IPS DF 6.9 (cell line): ENCODE measurements at regions not wholly inside any gene's neighbourhood (a gene's known extent, or its start where the extent isn't known, plus 50 kb on each side); places are given as distances from the start of the nearest gene placed in this dataset.

Experiments used
- DNase-seq: peaks from one replicate; pipeline ENCODE4 v3.0.0-alpha.2; 2013; ENCODE audit warnings: low read depth, low spot score
- H3K27ac ChIP-seq: one replicate; pipeline ENCODE4 v1.5.1; 2013; ENCODE audit warnings: low read length, control low read depth
- H3K27me3 ChIP-seq: 2 replicates; pipeline ENCODE4 v1.6.1; 2013; ENCODE audit warnings: mild to moderate bottlenecking, low read length; ENCODE audit not compliant: control insufficient read depth, insufficient read depth
- H3K36me3 ChIP-seq: 2 replicates; pipeline ENCODE4 v1.6.1; 2013; ENCODE audit warnings: low read length; ENCODE audit not compliant: control insufficient read depth, insufficient read depth
- H3K4me1 ChIP-seq: 2 replicates; pipeline ENCODE4 v1.6.1; 2013; ENCODE audit warnings: low read length; ENCODE audit not compliant: control insufficient read depth, insufficient read depth
- H3K4me3 ChIP-seq: 2 replicates; pipeline ENCODE4 v1.5.1; 2013; ENCODE audit warnings: mild to moderate bottlenecking, low read length
- H3K9me3 ChIP-seq: 2 replicates; pipeline ENCODE4 v1.6.1; 2013; ENCODE audit warnings: low read length, inconsistent platforms; ENCODE audit not compliant: control insufficient read depth, insufficient read depth
- WGBS: extraction: QIAGEN DNeasy Blood & Tissue Kit; methylation state at CpG from one replicate; pipeline ENCODE4 v1.1.7; 2013; ENCODE audit warnings: mixed read lengths, missing lambda C conversion rate; ENCODE audit not compliant: insufficient read length, insufficient coverage; 5-methylcytosine and 5-hydroxymethylcytosine counted together

DNA sequence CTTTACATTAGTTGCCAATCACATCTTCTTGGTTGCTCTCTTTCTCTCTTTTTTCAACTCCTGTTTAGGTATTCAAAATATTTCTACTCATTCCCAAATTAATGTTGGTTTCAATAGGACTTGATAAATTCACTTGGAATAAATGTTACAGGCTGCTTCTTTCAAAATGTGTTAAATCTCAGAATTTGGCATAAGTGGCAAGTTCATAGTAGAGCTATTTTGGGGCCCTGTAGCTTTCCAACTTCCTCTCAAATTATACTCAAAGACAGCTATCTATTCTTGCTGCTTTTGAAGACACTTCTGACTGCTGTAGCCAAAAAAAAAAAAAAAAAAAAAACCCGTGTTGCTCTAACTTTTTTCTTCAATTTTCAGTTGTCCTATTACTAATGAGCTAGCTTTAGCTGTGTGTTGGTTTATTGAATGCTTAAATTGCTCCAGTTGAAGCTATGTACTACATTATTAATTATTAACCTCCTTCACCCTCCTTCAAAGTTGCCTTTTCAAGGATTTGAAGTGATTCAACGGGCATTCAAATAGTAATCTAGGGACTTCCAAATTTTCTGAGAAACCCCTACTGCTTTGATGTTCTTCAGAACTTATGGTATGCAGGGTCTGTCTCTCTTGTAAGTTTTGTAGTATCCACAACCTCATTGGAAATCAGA is 554.6 kb upstream of the FLRT2 start:
- WGBS, result no CpG with 5 or more reads among the region's 2 CpGs
- no peak for DNase-seq
- no peaks in the 10 kb centered on the region for H3K27me3 ChIP-seq
- H3K9me3 ChIP-seq, result no peaks in the 10 kb centered on the region
- no peak overlapping the region for H3K27ac ChIP-seq
- H3K4me3 ChIP-seq, result no peak overlapping the region
- no peaks in the 10 kb centered on the region for H3K36me3 ChIP-seq
- H3K4me1 ChIP-seq, result no peaks in the 10 kb centered on the region

GRCh38 chr14:84976805-84977204 is 553.1 kb upstream of the FLRT2 start:
- WGBS, result no CpG with 5 or more reads among the region's 2 CpGs
- Histone ChIP-seq H3K4me3 (no peak overlapping the region), H3K4me1 (no peaks in the 10 kb centered on the region), H3K27ac (no peak overlapping the region), H3K9me3 (no peaks in the 10 kb centered on the region), H3K27me3 (no peaks in the 10 kb centered on the region), H3K36me3 (no peaks in the 10 kb centered on the region)
- DNase-seq, result no peak

GRCh38 chr14:84987042-84987441 is 542.9 kb upstream of the FLRT2 start:
- H3K4me1 ChIP-seq, result no peaks in the 10 kb centered on the region
- WGBS, result no CpG with 5 or more reads among the region's 1 CpG
- H3K27me3 ChIP-seq, result no peaks in the 10 kb centered on the region
- no peak for DNase-seq
- no peak overlapping the region for H3K4me3 ChIP-seq
- no peaks in the 10 kb centered on the region for H3K36me3 ChIP-seq
- no peaks in the 10 kb centered on the region for H3K9me3 ChIP-seq
- no peak overlapping the region for H3K27ac ChIP-seq

GRCh38 chr14:84988357-84988756 is 541.6 kb upstream of the FLRT2 start:
- Histone ChIP-seq H3K4me3 (no peak overlapping the region), H3K27me3 (no peaks in the 10 kb centered on the region), H3K36me3 (no peaks in the 10 kb centered on the region), H3K4me1 (no peaks in the 10 kb centered on the region), H3K9me3 (no peaks in the 10 kb centered on the region), H3K27ac (no peak overlapping the region)
- no CpG with 5 or more reads among the region's 5 CpGs for WGBS
- DNase-seq, result no peak

DNA sequence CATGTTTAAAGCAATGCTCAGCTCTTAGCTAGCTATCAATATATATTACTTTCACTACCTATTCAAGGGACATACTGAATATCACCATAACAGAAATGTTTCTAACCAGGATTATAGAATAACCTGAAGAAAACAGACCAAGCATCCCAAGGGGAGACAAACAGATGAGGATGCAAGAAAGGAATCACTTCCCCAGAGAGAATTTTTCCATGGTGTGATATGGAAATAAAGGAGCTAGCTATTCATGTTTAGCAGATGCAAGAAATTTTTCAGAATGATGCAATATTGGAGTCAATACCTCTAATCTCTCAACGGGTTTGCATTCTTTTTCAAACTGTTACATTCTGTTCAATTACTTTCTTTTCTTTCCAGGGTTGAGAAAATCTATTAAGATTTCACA is 538.9 kb upstream of the FLRT2 start:
- no peak overlapping the region for H3K27ac ChIP-seq
- DNase-seq, result no peak
- H3K4me3 ChIP-seq, result no peak overlapping the region
- no peaks in the 10 kb centered on the region for H3K9me3 ChIP-seq
- H3K27me3 ChIP-seq, result no peaks in the 10 kb centered on the region
- no peaks in the 10 kb centered on the region for H3K4me1 ChIP-seq
- WGBS, result no CpG with 5 or more reads among the region's 1 CpG
- no peaks in the 10 kb centered on the region for H3K36me3 ChIP-seq

GRCh38 chr14:84998216-84998615 is 531.7 kb upstream of the FLRT2 start:
- H3K9me3 ChIP-seq, result no peaks in the 10 kb centered on the region
- H3K4me3 ChIP-seq, result no peak overlapping the region
- H3K27me3 ChIP-seq, result no peaks in the 10 kb centered on the region
- no peak overlapping the region for H3K27ac ChIP-seq
- no peaks in the 10 kb centered on the region for H3K36me3 ChIP-seq
- DNase-seq, result no peak
- H3K4me1 ChIP-seq, result no peaks in the 10 kb centered on the region

DNA sequence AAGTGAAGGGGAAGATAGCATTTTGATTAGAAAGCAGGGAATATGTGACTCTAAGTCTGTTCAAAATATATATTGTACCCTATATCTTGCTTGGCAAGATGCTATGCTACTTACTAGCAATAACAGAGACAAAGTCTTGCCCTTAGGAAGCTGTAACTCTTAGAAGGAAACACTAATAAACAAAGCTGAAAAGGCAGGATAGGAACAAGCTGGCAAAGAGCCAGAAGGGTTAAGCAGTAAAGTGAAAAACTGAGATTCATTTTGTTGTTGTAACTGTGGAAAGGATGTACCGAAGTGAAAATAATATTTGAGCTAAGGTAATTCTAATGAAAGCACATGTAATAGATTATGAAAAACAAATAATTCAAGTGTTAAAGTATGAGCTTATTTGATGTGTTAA is 527.1 kb upstream of the FLRT2 start:
- H3K27ac ChIP-seq, result no peak overlapping the region
- no peak overlapping the region for H3K4me3 ChIP-seq
- no peaks in the 10 kb centered on the region for H3K9me3 ChIP-seq
- no peaks in the 10 kb centered on the region for H3K27me3 ChIP-seq
- no peaks in the 10 kb centered on the region for H3K36me3 ChIP-seq
- WGBS, result no CpG with 5 or more reads among the region's 1 CpG
- no peak for DNase-seq
- no peaks in the 10 kb centered on the region for H3K4me1 ChIP-seq

DNA sequence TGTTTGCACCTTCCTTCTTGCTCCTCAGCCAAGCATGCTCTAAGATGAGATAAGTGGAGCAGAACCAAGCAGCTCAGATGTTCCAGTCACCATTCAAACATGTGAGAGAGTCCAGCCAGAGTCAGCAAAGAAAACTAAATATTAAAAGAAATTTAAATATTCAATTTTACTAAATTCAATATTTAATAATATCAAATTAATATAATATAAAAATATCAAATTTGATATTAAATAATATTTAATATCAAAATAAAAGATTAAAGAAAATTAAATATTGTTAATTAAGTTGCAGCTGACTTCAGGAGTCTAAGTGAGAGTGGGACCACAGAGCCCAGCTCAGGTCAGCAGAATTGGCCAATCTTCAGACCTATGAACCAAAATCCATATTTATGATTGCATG is 526.1 kb upstream of the FLRT2 start:
- DNase-seq, result no peak
- Histone ChIP-seq H3K27me3 (no peaks in the 10 kb centered on the region), H3K36me3 (no peaks in the 10 kb centered on the region), H3K4me1 (no peaks in the 10 kb centered on the region), H3K9me3 (no peaks in the 10 kb centered on the region), H3K4me3 (no peak overlapping the region), H3K27ac (no peak overlapping the region)

- H3K36me3 ChIP-seq, result no peaks in the 10 kb centered on the region
- no peak overlapping the region for H3K27ac ChIP-seq
- WGBS, result no CpG with 5 or more reads among the region's 7 CpGs
- no peaks in the 10 kb centered on the region for H3K9me3 ChIP-seq
- H3K4me3 ChIP-seq, result no peak overlapping the region
- no peak for DNase-seq
- H3K27me3 ChIP-seq, result no peaks in the 10 kb centered on the region
- no peaks in the 10 kb centered on the region for H3K4me1 ChIP-seq
Measured at GRCh38 chr14:85009506-85009905, 520.4 kb upstream of the FLRT2 start.

GRCh38 chr14:85010186-85010585 is 519.8 kb upstream of the FLRT2 start:
- H3K4me1 ChIP-seq, result no peaks in the 10 kb centered on the region
- H3K4me3 ChIP-seq, result no peak overlapping the region
- H3K27me3 ChIP-seq, result no peaks in the 10 kb centered on the region
- H3K27ac ChIP-seq, result no peak overlapping the region
- no CpG with 5 or more reads among the region's 1 CpG for WGBS
- H3K9me3 ChIP-seq, result no peaks in the 10 kb centered on the region
- no peaks in the 10 kb centered on the region for H3K36me3 ChIP-seq
- no peak for DNase-seq

- no peaks in the 10 kb centered on the region for H3K27me3 ChIP-seq
- no CpG with 5 or more reads among the region's 1 CpG for WGBS
Measured at GRCh38 chr14:85016496-85016895, 513.4 kb upstream of the FLRT2 start.

More at GRCh38 chr14:85016496-85016895, 513.4 kb upstream of the FLRT2 start:
- Histone ChIP-seq H3K4me3 (no peak overlapping the region), H3K27ac (no peak overlapping the region), H3K4me1 (no peaks in the 10 kb centered on the region), H3K36me3 (no peaks in the 10 kb centered on the region), H3K9me3 (no peaks in the 10 kb centered on the region)
- no peak for DNase-seq
